ENCODE measurements at regions not wholly inside any gene's neighbourhood (a gene's known extent, or its start where the extent isn't known, plus 50 kb on each side); places are given as distances from the start of the nearest gene placed in this dataset.

DNA sequence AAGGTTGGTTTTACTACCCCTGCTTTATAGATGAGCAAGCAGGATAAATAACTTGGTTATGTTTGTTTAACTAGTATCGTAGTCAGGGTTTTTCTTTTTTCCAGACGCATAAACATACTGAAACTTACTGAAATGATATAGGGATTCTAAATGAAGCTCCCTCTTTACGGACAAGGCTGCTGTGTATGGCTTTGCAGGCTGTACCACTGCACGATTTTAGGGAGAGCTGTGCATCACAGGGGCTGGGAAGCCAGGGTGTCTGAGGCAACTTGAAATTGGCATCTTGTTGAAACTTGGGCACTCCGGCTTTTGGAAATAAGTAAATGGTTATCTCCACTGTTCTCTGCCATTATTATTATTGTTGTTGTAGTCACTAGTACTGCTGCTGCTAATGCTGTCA lies 218.1 kb upstream of the CDH8 start:
- no peak for ATAC-seq (replicated peaks in 1 of 2)
- H3K36me3 Mint-ChIP-seq (ENCODE audit: insufficient read depth in 2 of 2) = peaks cover 0 to 2% of the 10 kb centered on the region in 2 donors
- H3K4me1 Mint-ChIP-seq (ENCODE audit: low read depth) = no peaks in the 10 kb centered on the region
- no peak for DNase-seq
- peaks cover 4 to 12% of the 10 kb centered on the region in 2 donors for H3K9me3 Mint-ChIP-seq
- no peak overlapping the region for H3K27ac Mint-ChIP-seq
- H3K4me3 Mint-ChIP-seq = no peak overlapping the region
- H3K27me3 Mint-ChIP-seq (ENCODE audit: low read depth) = no peaks in the 10 kb centered on the region

- Mint-ChIP-seq H3K9me3 (peaks cover 4 to 13% of the 10 kb centered on the region in 2 donors), H3K27me3 (ENCODE audit: low read depth) (no peaks in the 10 kb centered on the region)
- DNase-seq = no peak
Observed at GRCh38 chr16:62253966-62254365, 217.7 kb upstream of the CDH8 start.

GRCh38 chr16:62249069-62249468 lies 212.8 kb upstream of the CDH8 start:
- H3K4me3 Mint-ChIP-seq = no peak overlapping the region
- no peak for ATAC-seq (replicated peaks in 1 of 2)
- H3K27me3 Mint-ChIP-seq (ENCODE audit: low read depth) = no peaks in the 10 kb centered on the region
- no peak for DNase-seq
- H3K9me3 Mint-ChIP-seq = peaks cover 8 to 13% of the 10 kb centered on the region in 2 donors
- H3K4me1 Mint-ChIP-seq (ENCODE audit: low read depth) = no peaks in the 10 kb centered on the region
- no peak overlapping the region for H3K27ac Mint-ChIP-seq
- peaks cover 0 to 2% of the 10 kb centered on the region in 2 donors for H3K36me3 Mint-ChIP-seq (ENCODE audit: insufficient read depth in 2 of 2)

More at GRCh38 chr16:62253966-62254365, 217.7 kb upstream of the CDH8 start:
- Mint-ChIP-seq H3K27ac (no peak overlapping the region), H3K4me3 (no peak overlapping the region), H3K36me3 (ENCODE audit: insufficient read depth in 2 of 2) (peaks cover 0 to 2% of the 10 kb centered on the region in 2 donors), H3K4me1 (ENCODE audit: low read depth) (no peaks in the 10 kb centered on the region)
- ATAC-seq (replicated peaks in 1 of 2) = no peak

- Mint-ChIP-seq H3K27ac (no peak overlapping the region), H3K4me1 (ENCODE audit: low read depth) (no peaks in the 10 kb centered on the region), H3K27me3 (ENCODE audit: low read depth) (no peaks in the 10 kb centered on the region), H3K9me3 (peaks cover 2 to 10% of the 10 kb centered on the region in 2 donors), H3K4me3 (no peak overlapping the region), H3K36me3 (ENCODE audit: insufficient read depth in 2 of 2) (peaks cover 0 to 2% of the 10 kb centered on the region in 2 donors)
- ATAC-seq (replicated peaks in 1 of 2) = no peak
- DNase-seq = no peak
Observed at GRCh38 chr16:62240722-62241121, 204.5 kb upstream of the CDH8 start.

DNA sequence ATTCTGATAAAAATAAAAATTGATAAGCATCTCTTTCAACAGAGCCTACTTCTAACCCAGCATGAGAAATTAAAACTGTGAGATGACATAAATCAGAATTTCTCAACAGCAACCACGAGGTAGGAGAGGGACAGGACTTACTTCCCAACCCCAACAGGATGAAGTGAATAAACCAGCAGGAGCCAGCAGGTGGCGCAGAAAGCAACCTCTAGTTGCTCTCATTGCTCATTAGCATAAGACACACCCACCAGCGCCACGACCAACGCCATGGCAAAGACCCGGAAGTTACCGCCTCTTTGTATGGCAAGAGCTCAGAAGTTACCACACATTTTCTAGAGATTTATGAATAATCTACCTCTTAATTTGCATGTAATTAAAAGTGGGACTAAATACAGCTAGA lies 189.4 kb upstream of the CDH8 start:
- Mint-ChIP-seq H3K36me3 (ENCODE audit: insufficient read depth in 2 of 2) (peaks cover 0 to 4% of the 10 kb centered on the region in 2 donors), H3K4me1 (ENCODE audit: low read depth) (no peaks in the 10 kb centered on the region)
- ATAC-seq (replicated peaks in 1 of 2) = no peak

DNA sequence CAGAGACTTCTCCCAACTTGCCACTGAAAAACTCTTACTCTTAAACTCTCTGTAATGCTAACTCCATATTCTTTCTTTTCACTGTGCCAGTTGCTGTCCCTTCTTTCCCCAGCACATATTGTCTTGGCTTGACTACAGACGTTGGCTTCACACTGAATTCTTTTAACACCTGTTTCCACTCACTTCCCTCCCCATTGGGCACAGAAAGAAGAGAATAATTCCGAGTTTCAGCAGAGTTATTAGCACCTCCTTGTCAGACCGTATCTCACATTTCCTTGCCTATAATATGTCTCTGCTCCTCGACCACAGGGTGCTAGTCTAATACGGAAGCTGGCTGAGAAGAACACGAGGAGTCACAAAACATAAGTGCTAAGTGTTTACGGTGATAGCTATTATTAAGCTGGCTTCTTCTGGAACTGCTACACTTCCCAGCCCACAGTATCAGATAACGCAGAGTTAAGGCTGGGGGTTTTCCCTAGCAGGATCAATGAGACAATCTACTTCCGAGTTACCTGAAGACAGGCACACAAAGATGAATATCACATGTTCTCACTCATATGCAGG lies 188.5 kb upstream of the CDH8 start:
- Mint-ChIP-seq H3K4me1 (ENCODE audit: low read depth) (no peaks in the 10 kb centered on the region), H3K36me3 (ENCODE audit: insufficient read depth in 2 of 2) (peaks cover 2 to 4% of the 10 kb centered on the region in 2 donors), H3K27me3 (ENCODE audit: low read depth) (no peaks in the 10 kb centered on the region), H3K4me3 (no peak overlapping the region), H3K27ac (no peak overlapping the region), H3K9me3 (peaks cover 3 to 6% of the 10 kb centered on the region in 2 donors)
- DNase-seq (no peak), ATAC-seq (replicated peaks in 1 of 2) (no peak)

More for the DNA sequence above, 189.4 kb upstream of the CDH8 start:
- Mint-ChIP-seq H3K27me3 (ENCODE audit: low read depth) (no peaks in the 10 kb centered on the region), H3K9me3 (peaks cover 1 to 3% of the 10 kb centered on the region in 2 donors), H3K4me3 (no peak overlapping the region), H3K27ac (no peak overlapping the region)
- peak; percentile 9 for DNase-seq

DNA sequence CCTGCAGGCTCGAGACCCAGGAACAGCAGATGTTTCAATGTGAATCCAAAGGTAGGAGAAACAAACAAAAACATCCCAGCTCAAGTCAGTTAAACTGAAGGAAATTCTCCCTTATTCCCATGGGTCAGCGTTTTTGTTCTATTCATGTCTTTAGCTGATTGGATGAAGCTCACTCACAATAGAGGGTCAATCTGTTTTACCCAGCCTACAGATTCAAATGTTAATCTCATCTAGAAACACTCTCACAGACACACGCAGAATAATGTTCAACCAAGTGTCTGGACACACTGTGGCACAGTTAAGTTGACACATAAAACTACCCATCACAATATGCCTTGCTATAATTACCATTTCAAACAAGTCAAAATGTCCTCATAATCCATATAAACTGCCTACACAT lies 180.6 kb upstream of the CDH8 start:
- Mint-ChIP-seq H3K4me1 (ENCODE audit: low read depth) (no peaks in the 10 kb centered on the region), H3K36me3 (ENCODE audit: insufficient read depth in 2 of 2) (peaks cover 0 to 2% of the 10 kb centered on the region in 2 donors), H3K4me3 (no peak overlapping the region), H3K9me3 (peaks cover 15 to 17% of the 10 kb centered on the region in 2 donors), H3K27me3 (ENCODE audit: low read depth) (no peaks in the 10 kb centered on the region), H3K27ac (no peak overlapping the region)
- no peak for ATAC-seq (replicated peaks in 1 of 2)
- DNase-seq = no peak

DNA sequence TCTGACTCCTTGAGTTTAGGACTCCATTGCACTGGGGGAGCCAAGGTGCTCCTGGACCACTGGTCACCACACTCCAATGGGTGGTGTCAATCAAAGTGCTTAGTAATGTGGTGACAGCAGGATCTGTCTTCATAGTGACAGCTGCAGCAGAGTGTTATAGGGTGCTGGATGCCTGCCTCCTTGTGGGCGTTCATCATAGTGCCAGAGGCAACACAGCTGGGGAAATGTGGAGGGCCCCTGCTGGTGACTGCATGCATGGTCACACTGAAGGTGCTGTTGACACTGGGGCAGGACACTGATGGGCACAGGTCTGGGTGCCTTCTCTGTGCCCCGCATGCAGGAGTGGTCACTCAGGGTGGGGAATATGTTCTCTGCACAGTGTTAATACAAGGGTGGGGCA lies 177.5 kb upstream of the CDH8 start:
- no peak overlapping the region for H3K4me3 Mint-ChIP-seq
- no peak for DNase-seq

GRCh38 chr16:62208934-62209333 lies 172.7 kb upstream of the CDH8 start:
- DNase-seq (no peak), ATAC-seq (replicated peaks in 1 of 2) (no peak)
- Mint-ChIP-seq H3K36me3 (ENCODE audit: insufficient read depth in 2 of 2) (no peaks in the 10 kb centered on the region), H3K27me3 (ENCODE audit: low read depth) (no peaks in the 10 kb centered on the region), H3K9me3 (peaks cover 20 to 23% of the 10 kb centered on the region in 2 donors), H3K4me1 (ENCODE audit: low read depth) (no peaks in the 10 kb centered on the region), H3K27ac (no peak overlapping the region), H3K4me3 (no peak overlapping the region)

More for the DNA sequence above, 177.5 kb upstream of the CDH8 start:
- Mint-ChIP-seq H3K27me3 (ENCODE audit: low read depth) (no peaks in the 10 kb centered on the region), H3K4me1 (ENCODE audit: low read depth) (no peaks in the 10 kb centered on the region), H3K27ac (no peak overlapping the region), H3K9me3 (peaks cover 16 to 26% of the 10 kb centered on the region in 2 donors), H3K36me3 (ENCODE audit: insufficient read depth in 2 of 2) (no peaks in the 10 kb centered on the region)
- no peak for ATAC-seq (replicated peaks in 1 of 2)

- Mint-ChIP-seq H3K4me1 (ENCODE audit: low read depth) (no peaks in the 10 kb centered on the region), H3K27me3 (ENCODE audit: low read depth) (no peaks in the 10 kb centered on the region), H3K36me3 (ENCODE audit: insufficient read depth in 2 of 2) (no peaks in the 10 kb centered on the region), H3K4me3 (no peak overlapping the region), H3K9me3 (peaks cover 9 to 11% of the 10 kb centered on the region in 2 donors), H3K27ac (no peak overlapping the region)
- ATAC-seq (replicated peaks in 1 of 2) (no peak), DNase-seq (no peak)
Observed at GRCh38 chr16:62205459-62205858, 169.2 kb upstream of the CDH8 start.

DNA sequence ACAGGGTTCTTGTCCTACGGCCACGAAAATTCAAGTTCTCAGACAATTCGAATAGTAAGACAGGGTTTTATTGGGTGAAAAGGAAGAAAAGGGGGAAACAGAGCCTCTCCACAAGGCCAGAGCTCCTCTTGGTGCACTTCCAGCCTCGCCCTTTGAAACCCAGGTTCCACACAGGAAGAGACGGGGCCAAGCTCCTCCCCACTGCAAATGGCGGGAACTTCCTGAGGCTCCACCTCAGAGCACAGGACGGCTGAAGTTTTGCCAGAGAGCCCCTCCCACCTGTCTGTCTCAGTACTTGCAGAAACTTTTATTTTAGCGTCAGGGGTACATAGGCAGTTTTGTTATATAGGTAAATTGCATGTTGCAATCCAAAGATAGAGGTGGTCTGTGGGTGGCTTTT lies 165.7 kb upstream of the CDH8 start:
- no peaks in the 10 kb centered on the region for H3K4me1 Mint-ChIP-seq (ENCODE audit: low read depth)
- H3K27ac Mint-ChIP-seq = no peak overlapping the region
- H3K9me3 Mint-ChIP-seq = peaks cover 3 to 13% of the 10 kb centered on the region in 2 donors
- no peak overlapping the region for H3K4me3 Mint-ChIP-seq
- ATAC-seq (replicated peaks in 1 of 2) (no peak), DNase-seq (no peak)
- H3K27me3 Mint-ChIP-seq (ENCODE audit: low read depth) = no peaks in the 10 kb centered on the region
- no peaks in the 10 kb centered on the region for H3K36me3 Mint-ChIP-seq (ENCODE audit: insufficient read depth in 2 of 2)

DNA sequence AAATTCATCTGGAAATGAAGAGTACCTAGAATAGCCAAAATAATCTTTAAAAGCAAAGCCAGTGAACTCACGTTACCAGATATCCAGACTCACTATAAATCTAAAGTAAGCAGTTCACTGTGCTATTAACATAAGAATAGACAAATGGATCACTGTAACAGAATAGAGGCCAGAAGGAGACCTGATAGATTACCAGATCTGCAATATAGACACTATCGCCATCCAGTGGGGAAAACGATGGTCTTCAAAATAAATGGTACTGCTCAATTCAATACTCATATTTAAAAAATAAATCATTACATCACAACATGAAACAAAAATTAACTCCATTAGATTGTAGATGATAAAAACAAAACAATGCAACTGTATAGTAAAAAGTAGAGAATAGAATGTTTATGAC lies 158.6 kb upstream of the CDH8 start:
- Mint-ChIP-seq H3K4me1 (ENCODE audit: low read depth) (no peaks in the 10 kb centered on the region), H3K36me3 (ENCODE audit: insufficient read depth in 2 of 2) (no peaks in the 10 kb centered on the region)

GRCh38 chr16:62190426-62190825 lies 154.2 kb upstream of the CDH8 start:
- Mint-ChIP-seq H3K4me1 (ENCODE audit: low read depth) (no peaks in the 10 kb centered on the region), H3K27ac (no peak overlapping the region), H3K9me3 (peaks cover 8 to 13% of the 10 kb centered on the region in 2 donors), H3K4me3 (no peak overlapping the region), H3K36me3 (ENCODE audit: insufficient read depth in 2 of 2) (no peaks in the 10 kb centered on the region), H3K27me3 (ENCODE audit: low read depth) (no peaks in the 10 kb centered on the region)
- DNase-seq (no peak), ATAC-seq (replicated peaks in 1 of 2) (no peak)

More for the DNA sequence above, 158.6 kb upstream of the CDH8 start:
- no peak for DNase-seq
- H3K27me3 Mint-ChIP-seq (ENCODE audit: low read depth) = no peaks in the 10 kb centered on the region
- H3K27ac Mint-ChIP-seq = no peak overlapping the region
- H3K9me3 Mint-ChIP-seq = peaks cover 5 to 6% of the 10 kb centered on the region in 2 donors
- ATAC-seq (replicated peaks in 1 of 2) = no peak
- H3K4me3 Mint-ChIP-seq = no peak overlapping the region
